CD8-positive, alpha-beta memory T cell (primary cell): ENCODE measurements at regions not wholly inside any gene's neighbourhood (a gene's known extent, or its start where the extent isn't known, plus 50 kb on each side); places are given as distances from the start of the nearest gene placed in this dataset.
A peak's percentile ranks its signal among the peaks of the same experiment; 100 is the strongest.
"Not testable (repeated sequence)": the region's sequence is repeated elsewhere in the genome, so short reads cannot be mapped to it uniquely, and the experiment has no call there.

ENCODE experiments used
- CTCF ChIA-PET: fragments of 350-600 bp; sonication (Branson Sonifier 250); formaldehyde crosslinking; loops from one replicate; lab custom pipeline; 2021; ENCODE audit warnings: antibody characterized with exemption; lab: Charles Lee
- POLR2A ChIA-PET: fragments of 350-600 bp; sonication (Branson Sonifier 250); formaldehyde crosslinking; loops from one replicate; lab custom pipeline; 2021; ENCODE audit warnings: antibody characterized with exemption; lab: Charles Lee
- DNase-seq, 5 donors: peaks; one replicate each; pipeline versions ENCODE4 v3.0.0 to v3.0.0-alpha.2; 2020 to 2022; ENCODE audit warnings: mixed read lengths in 1 of 5
- H3K27ac ChIP-seq: one replicate; pipeline ENCODE4 v1.7.0; 2013; ENCODE audit warnings: low read depth, mild to moderate bottlenecking, low read length, moderate library complexity
- H3K27me3 ChIP-seq: 2 replicates; pipeline ENCODE4 v1.7.0; 2013; ENCODE audit warnings: low read length, mild to moderate bottlenecking; ENCODE audit not compliant: insufficient read depth, poor library complexity, severe bottlenecking
- H3K36me3 ChIP-seq: 2 replicates; pipeline ENCODE4 v1.7.0; 2013; ENCODE audit warnings: mild to moderate bottlenecking, low read length, moderate library complexity; ENCODE audit not compliant: insufficient read depth
- H3K4me1 ChIP-seq: 2 replicates; pipeline ENCODE4 v1.7.0; 2013; ENCODE audit warnings: mild to moderate bottlenecking, low read length, moderate library complexity; ENCODE audit not compliant: insufficient read depth
- H3K4me3 ChIP-seq: 2 replicates; pipeline ENCODE4 v1.7.0; 2013; ENCODE audit warnings: mild to moderate bottlenecking, low read length
- H3K9me3 ChIP-seq: 2 replicates; pipeline ENCODE4 v1.7.0; 2013; ENCODE audit warnings: mild to moderate bottlenecking, low read length
- H3K27ac Mint-ChIP-seq, 8 donors: one replicate each; pipeline ENCODE4 v1.8.0; 2020 to 2021; ENCODE audit warnings: mixed read lengths in 8 of 8, mild to moderate bottlenecking in 6 of 8, inconsistent platforms in 3 of 8, moderate library complexity in 3 of 8
- H3K27me3 Mint-ChIP-seq, 2 donors: one replicate each; pipeline ENCODE4 v1.8.0; 2020 to 2021; ENCODE audit warnings: mixed read lengths in 2 of 2, mild to moderate bottlenecking in 1 of 2, moderate library complexity in 1 of 2
- H3K36me3 Mint-ChIP-seq, 3 donors: one replicate each; pipeline ENCODE4 v1.8.0; 2020 to 2021; ENCODE audit warnings: mixed read lengths in 3 of 3, inconsistent platforms in 1 of 3, mild to moderate bottlenecking in 1 of 3
- H3K4me1 Mint-ChIP-seq, 3 donors: one replicate each; pipeline ENCODE4 v1.8.0; 2020 to 2021; ENCODE audit warnings: mixed read lengths in 3 of 3, inconsistent platforms in 1 of 3, mild to moderate bottlenecking in 1 of 3
- H3K4me3 Mint-ChIP-seq, 7 donors: one replicate each; pipeline ENCODE4 v1.8.0; 2020 to 2021; ENCODE audit warnings: mixed read lengths in 7 of 7, mild to moderate bottlenecking in 6 of 7, moderate library complexity in 4 of 7, inconsistent platforms in 2 of 7
- H3K9me3 Mint-ChIP-seq, 5 donors: one replicate each; pipeline ENCODE4 v1.8.0; 2020 to 2022; ENCODE audit warnings: mixed read lengths in 5 of 5, mild to moderate bottlenecking in 3 of 5, moderate library complexity in 2 of 5, inconsistent platforms in 1 of 5

DNA sequence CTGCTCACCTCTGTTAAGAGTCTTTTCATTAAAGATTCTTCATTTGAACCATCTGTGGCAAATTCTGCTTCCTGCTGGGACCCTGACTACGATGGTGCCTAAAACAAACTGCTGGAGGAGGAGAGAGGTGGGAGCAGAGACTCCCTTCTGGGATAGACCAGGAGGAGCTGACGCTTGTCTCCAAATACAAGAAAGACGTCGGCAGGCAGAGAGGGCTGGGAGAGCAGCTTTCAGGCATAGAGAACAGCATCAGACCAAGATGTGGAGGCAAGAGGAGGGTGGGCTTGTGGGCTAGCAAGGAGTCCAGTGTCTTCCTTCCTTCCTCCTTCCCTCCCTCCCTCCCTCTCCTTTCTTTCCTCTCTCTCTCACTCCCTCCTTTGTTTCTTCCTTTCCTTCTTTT is 358.6 kb downstream of the VRK1 start:
- H3K4me3 ChIP-seq, result no peak overlapping the region
- no peak for DNase-seq
- H3K36me3 ChIP-seq, result no peaks in the 10 kb centered on the region
- POLR2A ChIA-PET, result no interaction called here
- Mint-ChIP-seq H3K36me3 (peaks cover 0 to 12% (median 0%) of the 10 kb centered on the region in 3 donors), H3K27ac (no peak overlapping the region), H3K4me1 (no peaks in the 10 kb centered on the region), H3K9me3 (peaks cover 3 to 11% (median 7%) of the 10 kb centered on the region in 5 donors), H3K4me3 (no peak overlapping the region), H3K27me3 (peaks cover 12 to 39% of the 10 kb centered on the region in 2 donors)
- no peaks in the 10 kb centered on the region for H3K27me3 ChIP-seq
- H3K4me1 ChIP-seq, result no peaks in the 10 kb centered on the region
- CTCF ChIA-PET, result no interaction called here
- no peak overlapping the region for H3K27ac ChIP-seq
- H3K9me3 ChIP-seq, result no peaks in the 10 kb centered on the region

DNA sequence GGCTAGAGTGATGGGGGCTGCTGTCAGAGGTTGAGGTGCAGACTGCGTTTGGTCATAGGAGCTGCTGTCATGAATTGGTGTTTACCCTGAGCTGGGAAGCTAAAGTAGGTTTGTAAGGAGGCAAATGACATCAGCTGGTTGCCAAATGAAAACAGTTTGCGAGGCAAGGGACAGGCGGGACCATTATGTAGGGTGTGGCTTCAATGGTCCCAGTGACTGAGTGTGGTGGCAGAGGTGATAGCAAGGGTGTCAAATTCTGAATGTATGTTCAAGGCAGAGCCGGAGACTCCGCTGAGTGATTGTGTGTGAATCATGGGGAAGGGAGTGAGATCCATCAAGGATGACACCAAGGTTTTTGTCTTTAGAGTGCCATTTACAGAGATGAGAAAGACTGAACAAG is 359.5 kb downstream of the VRK1 start:
- Mint-ChIP-seq H3K4me1 (no peaks in the 10 kb centered on the region), H3K27ac (no peak overlapping the region), H3K4me3 (no peak overlapping the region), H3K9me3 (peaks cover 3 to 11% (median 7%) of the 10 kb centered on the region in 5 donors), H3K27me3 (peaks cover 12 to 39% of the 10 kb centered on the region in 2 donors), H3K36me3 (peaks cover 0 to 12% (median 0%) of the 10 kb centered on the region in 3 donors)
- Histone ChIP-seq H3K27me3 (no peaks in the 10 kb centered on the region), H3K4me3 (no peak overlapping the region), H3K4me1 (no peaks in the 10 kb centered on the region), H3K9me3 (no peaks in the 10 kb centered on the region), H3K36me3 (no peaks in the 10 kb centered on the region), H3K27ac (no peak overlapping the region)
- DNase-seq, result no peak
- POLR2A ChIA-PET, result no interaction called here
- CTCF ChIA-PET, result no interaction called here

DNA sequence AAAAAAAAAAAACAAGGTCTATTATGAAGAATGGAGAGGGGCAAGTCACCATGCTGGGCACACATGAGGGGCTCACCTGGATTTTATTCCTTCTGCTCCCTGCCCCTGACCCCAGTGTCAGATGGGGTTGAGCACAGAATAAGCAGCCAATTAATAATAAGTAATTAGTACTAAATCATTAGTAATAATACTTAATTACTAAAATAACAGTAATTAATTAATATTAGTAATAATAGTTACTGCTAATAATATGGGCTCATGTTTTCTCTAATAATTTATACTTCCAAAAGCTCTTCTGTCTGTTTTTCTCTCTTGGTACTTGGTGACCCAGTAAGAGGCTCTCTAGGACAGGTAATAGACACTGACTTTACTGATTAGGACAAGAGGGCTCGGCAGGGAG is 360.9 kb downstream of the VRK1 start:
- Histone ChIP-seq H3K27ac (no peak overlapping the region), H3K4me1 (no peaks in the 10 kb centered on the region), H3K9me3 (no peaks in the 10 kb centered on the region), H3K27me3 (no peaks in the 10 kb centered on the region), H3K4me3 (no peak overlapping the region), H3K36me3 (no peaks in the 10 kb centered on the region)
- no peak overlapping the region for H3K27ac Mint-ChIP-seq
- peaks cover 8 to 39% of the 10 kb centered on the region in 2 donors for H3K27me3 Mint-ChIP-seq
- H3K4me3 Mint-ChIP-seq, result no peak overlapping the region
- no peaks in the 10 kb centered on the region for H3K4me1 Mint-ChIP-seq
- POLR2A ChIA-PET, result no interaction called here
- H3K36me3 Mint-ChIP-seq, result peaks cover 0 to 12% (median 0%) of the 10 kb centered on the region in 3 donors
- CTCF ChIA-PET, result no interaction called here
- peaks cover 3 to 11% (median 7%) of the 10 kb centered on the region in 5 donors for H3K9me3 Mint-ChIP-seq
- no peak for DNase-seq

DNA sequence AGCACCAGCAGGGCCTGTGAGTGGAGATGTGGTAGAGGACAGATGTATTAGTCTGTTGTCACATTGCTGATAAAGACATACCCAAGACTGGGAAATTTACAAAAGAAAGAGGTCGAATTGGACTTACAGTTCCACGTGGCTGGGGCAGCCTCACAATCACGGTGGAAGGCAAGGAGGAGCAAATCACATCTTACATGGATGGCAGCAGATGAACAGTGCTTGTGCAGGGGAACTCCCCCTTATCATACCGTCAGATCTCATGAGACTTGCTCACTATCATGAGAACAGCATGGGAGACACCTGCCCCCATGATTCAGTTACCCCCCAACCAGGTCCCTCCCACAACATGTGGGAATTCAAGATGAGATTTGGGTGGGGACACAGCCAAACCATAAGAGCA is 361.9 kb downstream of the VRK1 start:
- no peak overlapping the region for H3K4me3 Mint-ChIP-seq
- Histone ChIP-seq H3K9me3 (no peaks in the 10 kb centered on the region), H3K27me3 (no peaks in the 10 kb centered on the region), H3K4me1 (no peaks in the 10 kb centered on the region), H3K27ac (no peak overlapping the region), H3K36me3 (no peaks in the 10 kb centered on the region), H3K4me3 (no peak overlapping the region)
- H3K36me3 Mint-ChIP-seq, result peaks cover 0 to 12% (median 0%) of the 10 kb centered on the region in 3 donors
- no peaks in the 10 kb centered on the region for H3K4me1 Mint-ChIP-seq
- peaks cover 8 to 36% of the 10 kb centered on the region in 2 donors for H3K27me3 Mint-ChIP-seq
- POLR2A ChIA-PET, result no interaction called here
- H3K27ac Mint-ChIP-seq, result no peak overlapping the region
- H3K9me3 Mint-ChIP-seq, result peaks cover 3 to 11% (median 7%) of the 10 kb centered on the region in 5 donors
- CTCF ChIA-PET, result no interaction called here
- DNase-seq, result no peak

DNA sequence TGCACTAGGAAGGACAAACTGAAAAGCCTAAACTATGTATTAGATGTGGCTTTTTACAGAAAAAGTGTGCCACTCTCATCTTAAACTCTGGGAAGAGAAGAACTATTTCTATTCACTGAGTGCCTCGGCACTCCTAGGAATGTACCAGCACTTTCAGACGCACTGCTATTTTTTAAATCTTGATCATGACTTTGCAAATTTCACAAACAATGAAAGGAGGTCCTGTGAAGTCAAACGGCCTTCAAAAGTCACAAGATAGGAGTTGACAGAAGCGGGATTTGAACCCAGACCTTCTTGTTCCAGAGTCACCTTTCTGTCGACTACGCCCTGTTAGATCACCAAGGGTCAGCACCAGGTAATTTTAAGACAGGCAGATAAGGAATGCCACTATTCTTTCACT is 365.4 kb downstream of the VRK1 start:
- Histone ChIP-seq H3K36me3 (no peaks in the 10 kb centered on the region), H3K4me3 (no peak overlapping the region), H3K9me3 (no peaks in the 10 kb centered on the region), H3K27ac (no peak overlapping the region), H3K27me3 (no peaks in the 10 kb centered on the region), H3K4me1 (no peaks in the 10 kb centered on the region)
- Mint-ChIP-seq H3K27me3 (peaks cover 3 to 7% of the 10 kb centered on the region in 2 donors), H3K9me3 (peaks cover 3 to 11% (median 7%) of the 10 kb centered on the region in 5 donors), H3K36me3 (peaks cover 0 to 8% (median 0%) of the 10 kb centered on the region in 3 donors), H3K4me3 (no peak overlapping the region), H3K27ac (no peak overlapping the region), H3K4me1 (peaks cover 0 to 2% (median 0%) of the 10 kb centered on the region in 3 donors)
- CTCF ChIA-PET, result no interaction called here
- no peak for DNase-seq
- POLR2A ChIA-PET, result no interaction called here

DNA sequence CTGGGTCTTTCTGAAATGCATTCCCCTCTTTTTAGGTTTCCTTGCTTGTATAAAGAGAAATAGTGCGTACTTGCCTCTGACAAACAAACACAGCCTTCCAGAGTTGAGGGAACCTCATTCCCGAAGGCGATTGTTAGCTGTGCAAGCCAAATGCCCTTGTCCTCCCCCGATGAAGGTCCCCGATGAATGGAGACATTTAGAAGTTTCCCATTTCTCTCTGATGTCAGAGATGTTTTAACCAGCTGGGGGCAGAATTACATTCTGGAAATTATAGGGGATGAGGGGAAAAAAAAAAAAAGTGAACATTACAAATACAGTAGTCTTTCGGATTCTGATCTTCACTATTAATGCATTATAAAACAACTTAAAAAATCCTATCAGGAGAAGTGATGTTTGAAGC is 366.8 kb downstream of the VRK1 start:
- DNase-seq, result no peak
- Mint-ChIP-seq H3K27me3 (peaks cover 3% of the 10 kb centered on the region in 2 donors), H3K27ac (no peak overlapping the region), H3K4me3 (no peak overlapping the region), H3K9me3 (peaks cover under 1 to 8% (median 5%) of the 10 kb centered on the region in 5 donors), H3K36me3 (peaks cover 0 to 4% (median 0%) of the 10 kb centered on the region in 3 donors), H3K4me1 (peaks cover 0 to 2% (median 0%) of the 10 kb centered on the region in 3 donors)
- H3K27ac ChIP-seq, result no peak overlapping the region
- CTCF ChIA-PET, result no interaction called here
- H3K27me3 ChIP-seq, result no peaks in the 10 kb centered on the region
- no peaks in the 10 kb centered on the region for H3K4me1 ChIP-seq
- no peaks in the 10 kb centered on the region for H3K36me3 ChIP-seq
- H3K9me3 ChIP-seq, result no peaks in the 10 kb centered on the region
- H3K4me3 ChIP-seq, result no peak overlapping the region
- POLR2A ChIA-PET, result no interaction called here

DNA sequence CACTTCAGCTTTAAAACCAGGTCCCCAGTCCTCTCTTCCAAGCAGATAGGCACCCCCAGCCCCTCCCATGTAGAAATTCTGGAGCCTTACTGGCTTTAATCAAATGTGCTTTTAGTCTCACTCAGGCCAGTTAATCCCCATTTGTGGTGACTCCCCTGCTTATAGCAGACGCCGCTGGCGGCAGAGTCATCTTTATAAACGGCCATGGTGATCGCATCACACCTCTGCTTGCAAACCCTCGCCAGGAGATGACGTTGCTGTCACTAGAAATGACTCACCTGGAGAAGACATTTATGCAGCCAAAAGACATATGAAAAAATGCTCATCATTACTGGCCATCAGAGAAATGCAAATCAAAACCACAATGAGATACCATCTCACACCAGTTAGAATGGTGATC is 369.3 kb downstream of the VRK1 start:
- Mint-ChIP-seq H3K4me3 (no peak overlapping the region), H3K36me3 (no peaks in the 10 kb centered on the region), H3K27me3 (peaks cover 3 to 6% of the 10 kb centered on the region in 2 donors), H3K9me3 (no peaks in the 10 kb centered on the region), H3K27ac (peak overlapping the region in 1 of 8 donors; percentile 33), H3K4me1 (peaks cover 0 to 2% (median 0%) of the 10 kb centered on the region in 3 donors)
- H3K27me3 ChIP-seq, result no peaks in the 10 kb centered on the region
- CTCF ChIA-PET, result no interaction called here
- H3K4me3 ChIP-seq, result no peak overlapping the region
- H3K4me1 ChIP-seq, result no peaks in the 10 kb centered on the region
- DNase-seq, result no peak
- H3K27ac ChIP-seq, result no peak overlapping the region
- POLR2A ChIA-PET, result no interaction called here
- no peaks in the 10 kb centered on the region for H3K36me3 ChIP-seq
- no peaks in the 10 kb centered on the region for H3K9me3 ChIP-seq

DNA sequence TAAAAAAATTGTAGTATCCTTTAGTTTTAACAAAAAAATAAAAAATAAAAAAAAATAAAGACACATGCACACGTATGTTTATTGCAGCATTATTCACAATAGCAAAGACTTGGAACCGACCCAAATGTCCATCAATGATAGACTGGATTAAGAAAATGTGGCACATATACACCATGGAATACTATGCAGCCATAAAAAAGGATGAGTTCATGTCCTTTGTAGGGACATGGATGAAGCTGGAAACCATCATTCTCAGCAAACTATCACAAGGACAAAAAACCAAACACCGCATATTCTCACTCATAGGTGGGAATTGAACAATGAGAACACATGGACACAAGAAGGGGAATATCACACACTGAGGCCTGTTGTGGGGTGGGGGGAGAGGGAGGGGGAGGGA is 370.4 kb downstream of the VRK1 start:
- CTCF ChIA-PET, result interaction anchor here (1.0 kb wide), 1 partner anchor 9 kb away, joined by 3 read pairs; no protein-coding TSS in a partner anchor
- POLR2A ChIA-PET, H3K27me3 ChIP-seq: not testable (repeated sequence)

More for the DNA sequence above, 370.4 kb downstream of the VRK1 start:
- H3K36me3 Mint-ChIP-seq, H3K4me3 ChIP-seq, H3K9me3 Mint-ChIP-seq, H3K4me3 Mint-ChIP-seq, H3K27me3 Mint-ChIP-seq, H3K9me3 ChIP-seq, DNase-seq, H3K27ac Mint-ChIP-seq, H3K4me1 ChIP-seq, H3K4me1 Mint-ChIP-seq, H3K27ac ChIP-seq, H3K36me3 ChIP-seq: not testable (repeated sequence)
